ENCODE measurements at regions not wholly inside any gene's neighbourhood (a gene's known extent, or its start where the extent isn't known, plus 50 kb on each side); places are given as distances from the start of the nearest gene placed in this dataset.

DNA sequence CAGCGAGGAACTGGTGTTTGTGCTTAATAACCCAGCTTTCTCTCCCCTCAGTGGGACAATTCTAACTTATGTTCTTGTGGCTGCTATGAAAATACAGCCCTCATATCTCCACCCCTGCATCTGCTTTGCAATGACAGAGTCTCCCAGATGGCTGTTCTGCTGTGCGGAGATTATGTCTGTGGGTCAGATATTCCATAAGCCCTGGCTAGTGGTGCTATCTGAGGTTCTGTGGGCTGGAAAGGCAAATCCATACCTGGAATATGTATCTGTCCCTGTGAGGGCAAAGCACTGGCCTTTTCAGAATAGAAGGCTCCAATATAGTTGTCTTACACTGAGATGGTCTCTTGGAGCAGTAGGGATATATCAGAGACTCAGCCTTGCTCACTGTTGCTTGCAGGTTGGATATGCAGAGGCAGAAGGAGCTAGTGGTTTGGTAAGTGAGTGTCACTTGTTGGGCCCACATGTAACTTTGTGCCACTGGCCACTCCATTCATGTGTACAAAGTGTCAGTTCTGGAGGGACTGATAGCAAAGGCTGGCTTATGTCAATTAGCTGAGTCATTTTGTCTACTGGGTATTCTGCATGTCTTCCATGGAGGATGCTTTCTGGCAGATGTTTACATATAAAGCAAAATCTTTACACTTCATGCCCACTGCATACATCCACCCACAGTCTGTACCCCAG, 246.6 kb downstream of the FAM76B start:
- no peak for DNase-seq (ENCODE audit: low read depth)
- H3K4me3 ChIP-seq (replicated peaks; ENCODE audit: low read depth, low read length) = no peak overlapping the region
- TF ChIP-seq, protein P1, sequence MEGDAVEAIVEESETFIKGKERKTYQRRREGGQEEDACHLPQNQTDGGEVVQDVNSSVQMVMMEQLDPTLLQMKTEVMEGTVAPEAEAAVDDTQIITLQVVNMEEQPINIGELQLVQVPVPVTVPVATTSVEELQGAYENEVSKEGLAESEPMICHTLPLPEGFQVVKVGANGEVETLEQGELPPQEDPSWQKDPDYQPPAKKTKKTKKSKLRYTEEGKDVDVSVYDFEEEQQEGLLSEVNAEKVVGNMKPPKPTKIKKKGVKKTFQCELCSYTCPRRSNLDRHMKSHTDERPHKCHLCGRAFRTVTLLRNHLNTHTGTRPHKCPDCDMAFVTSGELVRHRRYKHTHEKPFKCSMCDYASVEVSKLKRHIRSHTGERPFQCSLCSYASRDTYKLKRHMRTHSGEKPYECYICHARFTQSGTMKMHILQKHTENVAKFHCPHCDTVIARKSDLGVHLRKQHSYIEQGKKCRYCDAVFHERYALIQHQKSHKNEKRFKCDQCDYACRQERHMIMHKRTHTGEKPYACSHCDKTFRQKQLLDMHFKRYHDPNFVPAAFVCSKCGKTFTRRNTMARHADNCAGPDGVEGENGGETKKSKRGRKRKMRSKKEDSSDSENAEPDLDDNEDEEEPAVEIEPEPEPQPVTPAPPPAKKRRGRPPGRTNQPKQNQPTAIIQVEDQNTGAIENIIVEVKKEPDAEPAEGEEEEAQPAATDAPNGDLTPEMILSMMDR (IDR thresholded peaks at IDR 0.05; ENCODE audit: low read length, missing control alignments) = no peak

DNA sequence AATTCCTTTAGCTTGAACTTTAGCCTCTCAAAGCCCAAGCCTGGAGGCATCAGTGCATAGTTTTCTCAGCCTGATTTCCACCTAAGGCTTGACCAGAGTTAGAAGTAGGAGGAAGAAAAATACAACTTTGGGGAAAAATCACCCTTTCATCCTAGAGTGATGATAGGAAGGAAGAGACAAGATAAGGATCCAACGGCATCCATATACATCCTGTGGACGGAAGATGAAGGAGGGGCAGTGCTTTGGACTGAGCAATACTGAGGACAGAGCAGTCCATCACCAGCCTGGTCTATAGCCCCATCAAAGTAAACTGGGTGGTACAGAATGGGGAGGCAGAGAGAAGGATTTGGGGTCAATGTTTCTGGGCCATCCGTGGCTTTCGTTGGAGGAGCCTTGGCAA, 247.9 kb downstream of the FAM76B start:
- TF ChIP-seq, protein P1 (IDR thresholded peaks at IDR 0.05; ENCODE audit: low read length, missing control alignments) = no peak
- H3K4me3 ChIP-seq (replicated peaks; ENCODE audit: low read depth, low read length) = no peak overlapping the region
- no peak for DNase-seq (ENCODE audit: low read depth)

DNA sequence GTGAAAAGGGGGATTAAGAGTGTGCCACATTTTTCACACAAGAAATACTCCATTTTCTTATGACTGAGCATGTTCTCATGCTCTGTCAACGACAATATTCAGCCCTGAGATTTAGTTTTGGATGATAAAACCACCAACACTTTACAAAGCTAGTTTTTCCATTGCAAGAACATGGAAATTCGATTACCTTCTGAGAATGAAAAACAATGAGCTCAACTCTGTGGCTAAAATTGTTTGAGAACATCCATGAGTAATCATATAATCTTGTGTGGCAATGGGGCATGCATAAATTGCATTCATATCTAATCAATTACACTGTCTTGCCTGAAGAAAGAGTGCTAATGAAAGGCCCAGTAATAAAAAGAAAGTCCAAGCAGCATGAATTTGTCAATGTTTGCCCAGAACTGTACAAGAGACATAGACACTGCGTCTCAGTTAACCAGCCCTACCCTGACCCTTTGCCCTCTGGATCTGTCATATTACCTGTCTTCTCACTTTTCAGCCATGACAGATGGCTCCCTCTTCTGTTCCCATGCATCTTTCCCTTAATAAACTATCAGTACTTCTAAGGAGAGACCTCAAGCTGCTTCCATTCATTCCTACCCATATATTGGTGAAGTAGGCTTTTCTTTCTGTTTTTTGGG, 253.4 kb downstream of the FAM76B start:
- TF ChIP-seq, protein P1 (IDR thresholded peaks at IDR 0.05; ENCODE audit: low read length, missing control alignments) = no peak
- H3K4me3 ChIP-seq (replicated peaks; ENCODE audit: low read depth, low read length) = no peak overlapping the region
- DNase-seq (ENCODE audit: low read depth) = no peak

DNA sequence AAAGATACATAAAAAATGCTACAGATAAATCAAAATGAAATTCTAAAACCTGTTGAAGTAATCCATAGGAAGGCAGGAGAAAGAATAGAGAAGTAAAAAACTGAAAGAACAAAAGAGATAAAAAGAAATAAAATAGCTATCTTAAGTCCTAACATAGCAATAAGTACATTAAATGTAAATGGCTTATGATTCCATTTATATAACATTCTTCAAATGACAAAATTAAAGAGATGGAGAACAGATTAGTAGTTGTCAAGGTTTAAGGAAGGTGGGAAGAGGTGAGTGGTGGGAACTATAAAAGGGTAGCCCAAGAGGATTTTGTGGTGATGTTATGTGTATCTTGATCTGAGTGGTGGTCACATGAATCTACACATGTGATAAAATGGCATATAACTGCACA, 254.8 kb downstream of the FAM76B start:
- DNase-seq (ENCODE audit: low read depth) = no peak
- H3K4me3 ChIP-seq (replicated peaks; ENCODE audit: low read depth, low read length) = no peak overlapping the region
- TF ChIP-seq, protein P1 (IDR thresholded peaks at IDR 0.05; ENCODE audit: low read length, missing control alignments) = no peak

DNA sequence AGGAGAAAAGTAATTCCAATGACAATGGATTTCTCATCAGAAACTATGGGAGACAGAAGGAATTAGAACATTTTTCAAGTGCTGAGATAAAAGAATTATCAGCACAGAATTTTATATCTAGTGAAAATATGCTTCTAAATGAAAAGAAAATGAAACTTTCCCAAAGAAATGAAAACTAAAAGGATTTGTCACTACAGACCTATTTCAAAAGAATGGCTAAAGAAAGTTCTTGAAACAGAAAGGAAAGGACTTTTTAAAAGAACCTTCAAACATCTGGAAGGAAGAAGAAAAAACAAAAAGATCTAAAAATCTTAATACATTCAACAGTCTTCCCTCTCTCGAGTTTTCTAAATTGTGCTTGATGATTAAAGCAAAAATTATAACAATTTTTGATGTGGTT, 255.4 kb downstream of the FAM76B start:
- TF ChIP-seq, protein P1 (IDR thresholded peaks at IDR 0.05; ENCODE audit: low read length, missing control alignments) = no peak
- H3K4me3 ChIP-seq (replicated peaks; ENCODE audit: low read depth, low read length) = no peak overlapping the region
- no peak for DNase-seq (ENCODE audit: low read depth)

DNA sequence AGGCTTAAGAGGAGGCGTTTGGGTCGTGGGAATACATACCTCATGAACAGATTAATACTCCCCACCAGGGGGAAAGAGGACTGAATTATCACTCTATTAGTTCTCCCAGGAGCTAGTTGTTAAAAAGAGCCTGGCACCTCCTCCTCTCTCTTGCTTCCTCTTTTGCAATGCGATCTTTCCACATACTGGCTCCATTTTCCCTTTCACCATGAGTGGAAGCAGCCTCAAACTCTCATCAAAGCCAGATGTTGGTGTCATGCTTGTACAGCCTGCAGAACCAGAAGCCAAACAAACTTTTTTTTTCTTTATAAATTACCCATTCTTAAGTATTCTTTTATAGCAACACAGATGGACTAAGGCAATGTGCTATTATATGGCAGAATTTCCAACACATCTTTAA, 258.5 kb downstream of the FAM76B start:
- TF ChIP-seq, protein P1 (IDR thresholded peaks at IDR 0.05; ENCODE audit: low read length, missing control alignments) = no peak
- H3K4me3 ChIP-seq (replicated peaks; ENCODE audit: low read depth, low read length) = no peak overlapping the region
- DNase-seq (ENCODE audit: low read depth) = peak; percentile 26

All from fibroblast of pulmonary artery (primary cell).